Smooth muscle cell (in vitro differentiated cells): ENCODE measurements at regions not wholly inside any gene's neighbourhood (a gene's known extent, or its start where the extent isn't known, plus 50 kb on each side); places are given as distances from the start of the nearest gene placed in this dataset.

Experiments used
- DNase-seq: peaks from one replicate; lab custom pipeline; 2025; ENCODE audit not compliant: unreplicated experiment; lab: John Stamatoyannopoulos, UW
- H2AFZ ChIP-seq: fragments of 200-600 bp; sonication (generic); 2 replicates; pipeline ENCODE4 v1.6.0; 2016; ENCODE audit warnings: antibody characterized with exemption, low read depth, mild to moderate bottlenecking
- H3F3A ChIP-seq: fragments of 200-600 bp; sonication (generic); 2 replicates; pipeline ENCODE4 v1.6.0; 2017; ENCODE audit warnings: antibody characterized with exemption, low read depth
- H3K27ac ChIP-seq: fragments of 200-600 bp; sonication (generic); 2 replicates; pipeline ENCODE4 v1.5.1; 2016; ENCODE audit warnings: low read depth, mild to moderate bottlenecking
- H3K27me3 ChIP-seq: fragments of 200-600 bp; sonication (generic); 2 replicates; pipeline ENCODE4 v1.6.1; 2016; ENCODE audit warnings: low read depth, mild to moderate bottlenecking
- H3K36me3 ChIP-seq: fragments of 200-600 bp; sonication (generic); 2 replicates; pipeline ENCODE4 v1.5.1; 2016; ENCODE audit warnings: low read depth
- H3K4me1 ChIP-seq: fragments of 200-600 bp; sonication (generic); 2 replicates; pipeline ENCODE4 v1.5.1; 2016; ENCODE audit warnings: low read depth
- H3K4me2 ChIP-seq: fragments of 200-600 bp; sonication (generic); 2 replicates; pipeline ENCODE4 v1.6.0; 2016; ENCODE audit warnings: mild to moderate bottlenecking
- H3K4me3 ChIP-seq: fragments of 200-600 bp; sonication (generic); 2 replicates; pipeline ENCODE4 v1.5.1; 2016; ENCODE audit warnings: mild to moderate bottlenecking
- H3K79me2 ChIP-seq: fragments of 200-600 bp; sonication (generic); 2 replicates; pipeline ENCODE4 v1.6.0; 2016; ENCODE audit warnings: low read depth, mild to moderate bottlenecking
- H3K9ac ChIP-seq: fragments of 200-600 bp; sonication (generic); 2 replicates; pipeline ENCODE4 v1.6.0; 2016; ENCODE audit warnings: low read depth
- H3K9me3 ChIP-seq: fragments of 200-600 bp; sonication (generic); replicated peaks from 2 replicates; pipeline ENCODE4 v1.5.1; 2016; ENCODE audit warnings: low read depth
- H4K20me1 ChIP-seq: fragments of 200-600 bp; sonication (generic); 2 replicates; pipeline ENCODE4 v1.6.0; 2016; ENCODE audit warnings: low read depth
- CTCF ChIP-seq: fragments of 200-600 bp; sonication (generic); IDR thresholded peaks from 2 replicates; pipeline ENCODE4 v1.5.1; 2017; ENCODE audit warnings: borderline replicate concordance, mild to moderate bottlenecking, antibody characterized with exemption; ENCODE audit not compliant: insufficient read depth, poor library complexity, severe bottlenecking
- whole genome bisulfite sequencing: methylation state at CpG from one replicate; pipeline ENCODE4 v1.1.7; 2016; ENCODE audit warnings: low lambda C conversion rate; 5-methylcytosine and 5-hydroxymethylcytosine counted together

- DNase-seq: peak; percentile 2
- peak overlapping the region; percentile 52 for H3K9ac ChIP-seq
- H3K9me3 ChIP-seq: no peaks in the 10 kb centered on the region
- H3K27ac ChIP-seq: peak overlapping the region; percentile 92
- H3K4me2 ChIP-seq: peak overlapping the region; percentile 54
- H3K27me3 ChIP-seq: no peaks in the 10 kb centered on the region
- no peak for TF ChIP-seq CTCF
- no peak overlapping the region for H3K4me3 ChIP-seq
- H4K20me1 ChIP-seq: no peaks in the 10 kb centered on the region
- 32% methylated on average over 4 of the region's 4 CpGs for WGBS
- peaks cover 16% of the 10 kb centered on the region for H3F3A ChIP-seq
- no peaks in the 10 kb centered on the region for H3K79me2 ChIP-seq
- H2AFZ ChIP-seq: peak overlapping the region; percentile 89
- H3K4me1 ChIP-seq: peaks cover 20% of the 10 kb centered on the region
- no peaks in the 10 kb centered on the region for H3K36me3 ChIP-seq
Observed at GRCh38 chr4:147362938-147363337, 118.0 kb upstream of the EDNRA start.

- no peak for DNase-seq
- Histone ChIP-seq H3K36me3 (no peaks in the 10 kb centered on the region), H3K27ac (peak overlapping the region; percentile 92), H3K79me2 (no peaks in the 10 kb centered on the region), H3F3A (peaks cover 16% of the 10 kb centered on the region), H3K4me2 (peak overlapping the region; percentile 54), H3K9ac (no peak overlapping the region), H4K20me1 (no peaks in the 10 kb centered on the region), H3K27me3 (no peaks in the 10 kb centered on the region), H3K4me3 (no peak overlapping the region), H3K4me1 (peaks cover 21% of the 10 kb centered on the region), H3K9me3 (no peaks in the 10 kb centered on the region), H2AFZ (peak overlapping the region; percentile 89)
- TF ChIP-seq CTCF: no peak
- 91% methylated on average over 2 of the region's 2 CpGs for WGBS
Observed at GRCh38 chr4:147363514-147363913, 117.4 kb upstream of the EDNRA start.

GRCh38 chr4:147365396-147365795 is 115.5 kb upstream of the EDNRA start:
- 57% methylated on average over 3 of the region's 3 CpGs for WGBS

More at GRCh38 chr4:147365396-147365795, 115.5 kb upstream of the EDNRA start:
- Histone ChIP-seq H3K4me2 (no peak overlapping the region), H2AFZ (no peak overlapping the region), H4K20me1 (no peaks in the 10 kb centered on the region), H3K4me3 (no peak overlapping the region), H3K27ac (no peak overlapping the region), H3K9me3 (no peaks in the 10 kb centered on the region), H3K9ac (no peak overlapping the region), H3K27me3 (no peaks in the 10 kb centered on the region), H3F3A (peaks cover 19% of the 10 kb centered on the region), H3K36me3 (no peaks in the 10 kb centered on the region), H3K4me1 (peaks cover 23% of the 10 kb centered on the region), H3K79me2 (no peaks in the 10 kb centered on the region)
- DNase-seq: no peak
- TF ChIP-seq CTCF: no peak
